Smooth muscle cell (in vitro differentiated cells): ENCODE measurements at regions not wholly inside any gene's neighbourhood (a gene's known extent, or its start where the extent isn't known, plus 50 kb on each side); places are given as distances from the start of the nearest gene placed in this dataset.

Source experiments
- DNase-seq: peaks from one replicate; lab custom pipeline; 2025; ENCODE audit not compliant: unreplicated experiment; lab: John Stamatoyannopoulos, UW
- H2AFZ ChIP-seq: fragments of 200-600 bp; sonication (generic); 2 replicates; pipeline ENCODE4 v1.6.0; 2016; ENCODE audit warnings: antibody characterized with exemption, low read depth, mild to moderate bottlenecking
- H3F3A ChIP-seq: fragments of 200-600 bp; sonication (generic); 2 replicates; pipeline ENCODE4 v1.6.0; 2017; ENCODE audit warnings: antibody characterized with exemption, low read depth
- H3K27ac ChIP-seq: fragments of 200-600 bp; sonication (generic); 2 replicates; pipeline ENCODE4 v1.5.1; 2016; ENCODE audit warnings: low read depth, mild to moderate bottlenecking
- H3K27me3 ChIP-seq: fragments of 200-600 bp; sonication (generic); 2 replicates; pipeline ENCODE4 v1.6.1; 2016; ENCODE audit warnings: low read depth, mild to moderate bottlenecking
- H3K36me3 ChIP-seq: fragments of 200-600 bp; sonication (generic); 2 replicates; pipeline ENCODE4 v1.5.1; 2016; ENCODE audit warnings: low read depth
- H3K4me1 ChIP-seq: fragments of 200-600 bp; sonication (generic); 2 replicates; pipeline ENCODE4 v1.5.1; 2016; ENCODE audit warnings: low read depth
- H3K4me2 ChIP-seq: fragments of 200-600 bp; sonication (generic); 2 replicates; pipeline ENCODE4 v1.6.0; 2016; ENCODE audit warnings: mild to moderate bottlenecking
- H3K4me3 ChIP-seq: fragments of 200-600 bp; sonication (generic); 2 replicates; pipeline ENCODE4 v1.5.1; 2016; ENCODE audit warnings: mild to moderate bottlenecking
- H3K79me2 ChIP-seq: fragments of 200-600 bp; sonication (generic); 2 replicates; pipeline ENCODE4 v1.6.0; 2016; ENCODE audit warnings: low read depth, mild to moderate bottlenecking
- H3K9ac ChIP-seq: fragments of 200-600 bp; sonication (generic); 2 replicates; pipeline ENCODE4 v1.6.0; 2016; ENCODE audit warnings: low read depth
- H3K9me3 ChIP-seq: fragments of 200-600 bp; sonication (generic); replicated peaks from 2 replicates; pipeline ENCODE4 v1.5.1; 2016; ENCODE audit warnings: low read depth
- H4K20me1 ChIP-seq: fragments of 200-600 bp; sonication (generic); 2 replicates; pipeline ENCODE4 v1.6.0; 2016; ENCODE audit warnings: low read depth
- CTCF ChIP-seq: fragments of 200-600 bp; sonication (generic); IDR thresholded peaks from 2 replicates; pipeline ENCODE4 v1.5.1; 2017; ENCODE audit warnings: borderline replicate concordance, mild to moderate bottlenecking, antibody characterized with exemption; ENCODE audit not compliant: insufficient read depth, poor library complexity, severe bottlenecking
- WGBS: methylation state at CpG from one replicate; pipeline ENCODE4 v1.1.7; 2016; ENCODE audit warnings: low lambda C conversion rate; 5-methylcytosine and 5-hydroxymethylcytosine counted together

- H3K4me1 ChIP-seq, result no peaks in the 10 kb centered on the region
- no peak overlapping the region for H2AFZ ChIP-seq
- H3F3A ChIP-seq, result no peaks in the 10 kb centered on the region
- no peak overlapping the region for H3K4me2 ChIP-seq
- H3K9ac ChIP-seq, result no peak overlapping the region
- no peak for TF ChIP-seq CTCF
- H3K36me3 ChIP-seq, result no peaks in the 10 kb centered on the region
- no peak overlapping the region for H3K27ac ChIP-seq
- no peaks in the 10 kb centered on the region for H3K79me2 ChIP-seq
- H3K27me3 ChIP-seq, result no peaks in the 10 kb centered on the region
- no peaks in the 10 kb centered on the region for H3K9me3 ChIP-seq
- no peak for DNase-seq
- no peak overlapping the region for H3K4me3 ChIP-seq
- no peaks in the 10 kb centered on the region for H4K20me1 ChIP-seq
- 79% methylated on average over 10 of the region's 10 CpGs for WGBS
Observed at GRCh38 chr2:129699781-129700573, 279.5 kb upstream of the RAB6C start.

- no peaks in the 10 kb centered on the region for H3K4me1 ChIP-seq
- 79% methylated on average over 4 of the region's 4 CpGs for WGBS
- no peak for TF ChIP-seq CTCF
- no peaks in the 10 kb centered on the region for H4K20me1 ChIP-seq
- H3K27ac ChIP-seq, result no peak overlapping the region
- H3K36me3 ChIP-seq, result no peaks in the 10 kb centered on the region
- no peaks in the 10 kb centered on the region for H3K9me3 ChIP-seq
- no peak overlapping the region for H3K9ac ChIP-seq
- H3F3A ChIP-seq, result no peaks in the 10 kb centered on the region
- H2AFZ ChIP-seq, result no peak overlapping the region
- DNase-seq, result no peak
- H3K79me2 ChIP-seq, result no peaks in the 10 kb centered on the region
- H3K4me3 ChIP-seq, result no peak overlapping the region
- H3K4me2 ChIP-seq, result no peak overlapping the region
- H3K27me3 ChIP-seq, result no peaks in the 10 kb centered on the region
Observed at GRCh38 chr2:129702416-129703176, 276.9 kb upstream of the RAB6C start.

GRCh38 chr2:129705085-129705484 lies 274.4 kb upstream of the RAB6C start:
- no peak overlapping the region for H3K27ac ChIP-seq
- H3K4me2 ChIP-seq, result no peak overlapping the region
- TF ChIP-seq CTCF, result no peak
- no peaks in the 10 kb centered on the region for H3K36me3 ChIP-seq
- WGBS, result 86% methylated on average over 6 of the region's 6 CpGs
- peaks cover 3% of the 10 kb centered on the region for H3K4me1 ChIP-seq
- no peaks in the 10 kb centered on the region for H3K27me3 ChIP-seq
- no peaks in the 10 kb centered on the region for H3F3A ChIP-seq
- H3K9me3 ChIP-seq, result no peaks in the 10 kb centered on the region
- H3K4me3 ChIP-seq, result no peak overlapping the region
- no peaks in the 10 kb centered on the region for H4K20me1 ChIP-seq
- H3K79me2 ChIP-seq, result no peaks in the 10 kb centered on the region
- H2AFZ ChIP-seq, result no peak overlapping the region
- DNase-seq, result no peak
- no peak overlapping the region for H3K9ac ChIP-seq
